Lower leg skin (tissue), 4 donors: ENCODE measurements at regions not wholly inside any gene's neighbourhood (a gene's known extent, or its start where the extent isn't known, plus 50 kb on each side); places are given as distances from the start of the nearest gene placed in this dataset.

Experiments
- DNase-seq, 2 donors: peaks; one replicate each; pipeline ENCODE4 v3.0.0-alpha.2; 2019; ENCODE audit warnings: low spot score in 2 of 2
- H3K4me3 ChIP-seq: fragments of 200-600 bp; sonication (generic); 2 replicates; pipeline ENCODE4 v1.5.1; 2017; ENCODE audit warnings: mild to moderate bottlenecking, low read depth; ENCODE audit not compliant: poor library complexity, severe bottlenecking
- CTCF ChIP-seq, 3 donors: fragments of 450-650 bp; IDR thresholded peaks; one replicate each; pipeline ENCODE4 v1.5.1; 2016; ENCODE audit warnings: antibody characterized with exemption in 3 of 3, mild to moderate bottlenecking in 3 of 3, moderate library complexity in 2 of 3
- POLR2A ChIP-seq, 2 donors: fragments of 450-650 bp; IDR thresholded peaks; one replicate each; pipeline ENCODE4 v1.6.1; 2016 to 2017; ENCODE audit warnings: antibody characterized with exemption in 2 of 2, mild to moderate bottlenecking in 1 of 2, moderate library complexity in 1 of 2
- WGBS, 2 donors: methylation state at CpG; one replicate each; pipeline ENCODE4 v1.1.5; 2018; 5-methylcytosine and 5-hydroxymethylcytosine counted together
- intact Hi-C: fragments of 100-400 bp; cut with DNase I; formaldehyde crosslinking; loops from one replicate; pipeline ENCODE4 v1.15.0; 2023; ENCODE audit warnings: low total_unique reads

- no peak overlapping the region for H3K4me3 ChIP-seq
- no peak for DNase-seq
- TF ChIP-seq POLR2A (IDR thresholded peaks at IDR 0.05): no peak
- no peak for TF ChIP-seq CTCF (IDR thresholded peaks at IDR 0.05)
- WGBS, 2 donors: 65 to 69% methylated on average over 1 of the region's 1 CpG
- intact Hi-C loops: no loop called here
These were observed 184.4 kb downstream of the DKK2 start for GRCh38 chr4:106851726-106852125.

- TF ChIP-seq CTCF (IDR thresholded peaks at IDR 0.05) (no peak), POLR2A (IDR thresholded peaks at IDR 0.05) (no peak)
- no peak for DNase-seq
- H3K4me3 ChIP-seq: no peak overlapping the region
- 65% methylated on average over 2 of the region's 2 CpGs for WGBS, 2 donors
- intact Hi-C loops: no loop called here
These were observed 185.4 kb downstream of the DKK2 start for GRCh38 chr4:106850691-106851090.

- TF ChIP-seq CTCF (IDR thresholded peaks at IDR 0.05) (no peak), POLR2A (IDR thresholded peaks at IDR 0.05) (no peak)
- DNase-seq: no peak
- intact Hi-C loops: no loop called here
These were observed 200.2 kb downstream of the DKK2 start for GRCh38 chr4:106835919-106836318.

GRCh38 chr4:106830879-106831278 is 205.2 kb downstream of the DKK2 start:
- no peak overlapping the region for H3K4me3 ChIP-seq
- intact Hi-C loops: no loop called here
- no peak for DNase-seq
- TF ChIP-seq CTCF (IDR thresholded peaks at IDR 0.05): no peak
- no peak for TF ChIP-seq POLR2A (IDR thresholded peaks at IDR 0.05)

More at GRCh38 chr4:106835919-106836318, 200.2 kb downstream of the DKK2 start:
- H3K4me3 ChIP-seq: no peak overlapping the region

- 85 to 94% methylated on average over 1 of the region's 1 CpG for WGBS, 2 donors
- TF ChIP-seq POLR2A (IDR thresholded peaks at IDR 0.05) (no peak), CTCF (IDR thresholded peaks at IDR 0.05) (no peak)
- intact Hi-C loops: no loop called here
- no peak for DNase-seq
- H3K4me3 ChIP-seq: no peak overlapping the region
These were observed 217.3 kb downstream of the DKK2 start for GRCh38 chr4:106818764-106819163.

- TF ChIP-seq POLR2A (IDR thresholded peaks at IDR 0.05): no peak
- TF ChIP-seq CTCF (IDR thresholded peaks at IDR 0.05): no peak
- 70 to 78% methylated on average over 1 of the region's 1 CpG for WGBS, 2 donors
These were observed 219.6 kb downstream of the DKK2 start for GRCh38 chr4:106816496-106816895.

More at GRCh38 chr4:106816496-106816895, 219.6 kb downstream of the DKK2 start:
- no peak for DNase-seq
- H3K4me3 ChIP-seq: no peak overlapping the region
- intact Hi-C loops: no loop called here
